SIG-M5 treated with dmso at 0.1 percent for 504 hours (cell line): ENCODE measurements at regions not wholly inside any gene's neighbourhood (a gene's known extent, or its start where the extent isn't known, plus 50 kb on each side); places are given as distances from the start of the nearest gene placed in this dataset.

Experiments used
- DNase-seq: peaks from one replicate; lab custom pipeline; 2025; ENCODE audit not compliant: unreplicated experiment; lab: John Stamatoyannopoulos, UW

GRCh38 chr5:67311701-67312100 is 115.1 kb upstream of the CD180 start:
- DNase-seq = no peak

- DNase-seq = no peak
Measured at GRCh38 chr5:67311208-67311607, 114.6 kb upstream of the CD180 start.

- DNase-seq = no peak
Measured at GRCh38 chr5:67310740-67311139, 114.1 kb upstream of the CD180 start.

- no peak for DNase-seq
Measured at GRCh38 chr5:67310169-67310568, 113.6 kb upstream of the CD180 start.

- no peak for DNase-seq
Measured at GRCh38 chr5:67308988-67309688, 112.5 kb upstream of the CD180 start.

- no peak for DNase-seq
Measured at GRCh38 chr5:67306965-67307607, 110.5 kb upstream of the CD180 start.

- DNase-seq = no peak
Measured at GRCh38 chr5:67305913-67306710, 109.5 kb upstream of the CD180 start.

GRCh38 chr5:67305401-67305800 is 108.8 kb upstream of the CD180 start:
- no peak for DNase-seq

GRCh38 chr5:67303356-67303755 is 106.8 kb upstream of the CD180 start:
- DNase-seq = no peak

- no peak for DNase-seq
Measured at GRCh38 chr5:67301285-67301903, 104.8 kb upstream of the CD180 start.

- DNase-seq = no peak
Measured at GRCh38 chr5:67300326-67300725, 103.7 kb upstream of the CD180 start.

- no peak for DNase-seq
Measured at GRCh38 chr5:67299231-67299735, 102.7 kb upstream of the CD180 start.

- DNase-seq = no peak
Measured at GRCh38 chr5:67297802-67298532, 101.4 kb upstream of the CD180 start.

GRCh38 chr5:67297376-67297775 is 100.8 kb upstream of the CD180 start:
- no peak for DNase-seq

GRCh38 chr5:67294266-67294938 is 97.8 kb upstream of the CD180 start:
- DNase-seq = no peak

- no peak for DNase-seq
Measured at GRCh38 chr5:67293226-67293625, 96.6 kb upstream of the CD180 start.

GRCh38 chr5:67292201-67292940 is 95.8 kb upstream of the CD180 start:
- no peak for DNase-seq

GRCh38 chr5:67291671-67292070 is 95.1 kb upstream of the CD180 start:
- DNase-seq = no peak

GRCh38 chr5:67291066-67291465 is 94.5 kb upstream of the CD180 start:
- DNase-seq = no peak
